CD14-positive monocyte (primary cell): ENCODE measurements at regions not wholly inside any gene's neighbourhood (a gene's known extent, or its start where the extent isn't known, plus 50 kb on each side); places are given as distances from the start of the nearest gene placed in this dataset.

Source experiments
- DNase-seq, 3 donors: peaks; one replicate each; pipeline ENCODE4 v3.0.0-alpha.2; 2011 to 2022
- H2AFZ ChIP-seq: 2 replicates; pipeline ENCODE4 v1.6.0; 2012; ENCODE audit warnings: mild to moderate bottlenecking, low read depth, low read length, inconsistent platforms; ENCODE audit not compliant: insufficient read depth, poor library complexity, severe bottlenecking
- H3K27ac ChIP-seq, 2 donors: 1 replicate in 1 of 2; 2 replicates in 1 of 2; pipeline ENCODE4 v1.5.1; 2012 to 2013; ENCODE audit warnings: low read length in 2 of 2, control low read depth in 1 of 2, inconsistent platforms in 1 of 2, low read depth in 1 of 2, mild to moderate bottlenecking in 1 of 2
- H3K27me3 ChIP-seq, 2 donors: one replicate each; pipeline versions ENCODE4 v1.6.0 to v1.6.1; 2011 to 2013; ENCODE audit warnings: low read length in 2 of 2; ENCODE audit not compliant: control insufficient read depth in 2 of 2, insufficient read depth in 2 of 2
- H3K36me3 ChIP-seq, 2 donors: replicated peaks in 1 of 2; 1 replicate in 1 of 2; 2 replicates in 1 of 2; pipeline versions ENCODE4 v1.5.1 to v1.6.1; 2012 to 2013; ENCODE audit warnings: low read length in 2 of 2, control low read depth in 1 of 2, inconsistent platforms in 1 of 2, mild to moderate bottlenecking in 1 of 2; ENCODE audit not compliant: insufficient read depth in 2 of 2, control insufficient read depth in 1 of 2
- H3K4me1 ChIP-seq, 2 donors: 1 replicate in 1 of 2; 2 replicates in 1 of 2; pipeline versions ENCODE4 v1.5.1 to v1.6.1; 2012 to 2013; ENCODE audit warnings: low read length in 2 of 2, control low read depth in 1 of 2, inconsistent platforms in 1 of 2, mild to moderate bottlenecking in 1 of 2, moderate library complexity in 1 of 2; ENCODE audit not compliant: insufficient read depth in 2 of 2, control insufficient read depth in 1 of 2
- H3K4me2 ChIP-seq: replicated peaks from 2 replicates; pipeline ENCODE3; 2012; ENCODE audit warnings: low read length, moderate library complexity, mild to moderate bottlenecking; ENCODE audit not compliant: poor library complexity, severe bottlenecking; ENCODE audit errors: extremely low read depth
- H3K4me3 ChIP-seq, 3 experiments: fragments of 200-600 bp in 1 of 3; sonication (generic) in 1 of 3; replicated peaks in 1 of 3; 1 replicate in 2 of 3; 2 replicates in 1 of 3; pipeline ENCODE4 v1.5.1; 2011 to 2013; ENCODE audit warnings: low read length in 3 of 3, mild to moderate bottlenecking in 3 of 3, control low read depth in 2 of 3, low read depth in 2 of 3, inconsistent platforms in 1 of 3, moderate library complexity in 1 of 3
- H3K79me2 ChIP-seq: 2 replicates; pipeline ENCODE4 v1.6.0; 2012; ENCODE audit warnings: mild to moderate bottlenecking, control low read depth, inconsistent platforms, low read length, moderate library complexity; ENCODE audit not compliant: insufficient read depth
- H3K9ac ChIP-seq: 2 replicates; pipeline ENCODE4 v1.6.0; 2017; ENCODE audit warnings: low read length, mild to moderate bottlenecking; ENCODE audit not compliant: insufficient read depth, poor library complexity, severe bottlenecking
- H3K9me3 ChIP-seq, 2 donors: replicated peaks in 1 of 2; 1 replicate in 1 of 2; 2 replicates in 1 of 2; pipeline versions ENCODE4 v1.5.1 to v1.6.1; 2012 to 2013; ENCODE audit warnings: low read length in 2 of 2, control low read depth in 1 of 2; ENCODE audit not compliant: control insufficient read depth in 1 of 2, insufficient read depth in 1 of 2
- H4K20me1 ChIP-seq: 2 replicates; pipeline ENCODE4 v1.6.0; 2012; ENCODE audit warnings: mild to moderate bottlenecking, low read length, control low read depth, moderate library complexity; ENCODE audit not compliant: insufficient read depth
- H3K27ac Mint-ChIP-seq, 7 donors: one replicate each; pipeline ENCODE4 v1.8.0; 2020; ENCODE audit warnings: mild to moderate bottlenecking in 7 of 7, mixed read lengths in 7 of 7, moderate library complexity in 6 of 7, inconsistent platforms in 2 of 7
- H3K27me3 Mint-ChIP-seq, 3 donors: one replicate each; pipeline ENCODE4 v1.8.0; 2021 to 2022; ENCODE audit warnings: low read depth in 3 of 3, mild to moderate bottlenecking in 3 of 3, mixed read lengths in 3 of 3, moderate library complexity in 3 of 3, inconsistent platforms in 1 of 3
- H3K36me3 Mint-ChIP-seq, 2 donors: one replicate each; pipeline ENCODE4 v1.8.0; 2020; ENCODE audit warnings: mixed read lengths in 2 of 2, inconsistent platforms in 1 of 2, mild to moderate bottlenecking in 1 of 2
- H3K4me1 Mint-ChIP-seq: one replicate; pipeline ENCODE4 v1.8.0; 2020; ENCODE audit warnings: mild to moderate bottlenecking, mixed read lengths
- H3K4me3 Mint-ChIP-seq, 2 donors: one replicate each; pipeline ENCODE4 v1.8.0; 2020; ENCODE audit warnings: mild to moderate bottlenecking in 2 of 2, mixed read lengths in 2 of 2, moderate library complexity in 1 of 2
- H3K9me3 Mint-ChIP-seq, 7 donors: one replicate each; pipeline ENCODE4 v1.8.0; 2020 to 2022; ENCODE audit warnings: mixed read lengths in 7 of 7, mild to moderate bottlenecking in 6 of 7, moderate library complexity in 6 of 7, inconsistent platforms in 2 of 7
- CTCF ChIP-seq: fragments of 200-600 bp; IDR thresholded peaks from one replicate; pipeline ENCODE4 v1.8.0; 2022; ENCODE audit warnings: antibody characterized with exemption, mild to moderate bottlenecking
- WGBS: methylation state at CpG from one replicate; pipeline ENCODE4 v1.1.5; 2013; ENCODE audit warnings: missing lambda C conversion rate; ENCODE audit not compliant: insufficient coverage; 5-methylcytosine and 5-hydroxymethylcytosine counted together
- intact Hi-C, 2 donors: fragments of 100-400 bp; cut with micrococcal nuclease; formaldehyde crosslinking; loops; one replicate each; pipeline versions ENCODE4 v1.15.0 to v1.15.1; 2023

GRCh38 chr5:118430076-118430475 lies 558.3 kb downstream of the DTWD2 start:
- Histone ChIP-seq H3K4me1 (no peaks in the 10 kb centered on the region), H3K4me3 (no peak overlapping the region), H3K79me2 (no peaks in the 10 kb centered on the region), H3K27ac (no peak overlapping the region), H4K20me1 (no peaks in the 10 kb centered on the region), H3K9ac (no peak overlapping the region), H3K36me3 (no peaks in the 10 kb centered on the region), H3K9me3 (no peaks in the 10 kb centered on the region), H2AFZ (no peak overlapping the region), H3K27me3 (no peaks in the 10 kb centered on the region), H3K4me2 (no peak overlapping the region)
- H3K27ac Mint-ChIP-seq = no peak overlapping the region
- no peaks in the 10 kb centered on the region for H3K4me1 Mint-ChIP-seq
- DNase-seq = no peak
- no peaks in the 10 kb centered on the region for H3K36me3 Mint-ChIP-seq
- intact Hi-C loops = no loop called here
- 100% methylated on average over 2 of the region's 2 CpGs for WGBS
- no peak overlapping the region for H3K4me3 Mint-ChIP-seq
- peaks cover 0 to 6% (median 3%) of the 10 kb centered on the region in 7 donors for H3K9me3 Mint-ChIP-seq
- H3K27me3 Mint-ChIP-seq = no peaks in the 10 kb centered on the region
- TF ChIP-seq CTCF = no peak

GRCh38 chr5:118407958-118408357 lies 580.4 kb downstream of the DTWD2 start:
- no peak for DNase-seq
- no peak overlapping the region for H2AFZ ChIP-seq
- no peak for TF ChIP-seq CTCF
- H4K20me1 ChIP-seq = no peaks in the 10 kb centered on the region
- Mint-ChIP-seq H3K9me3 (peaks cover 6 to 22% (median 9%) of the 10 kb centered on the region in 7 donors), H3K36me3 (no peaks in the 10 kb centered on the region), H3K4me3 (no peak overlapping the region), H3K4me1 (no peaks in the 10 kb centered on the region), H3K27ac (no peak overlapping the region), H3K27me3 (no peaks in the 10 kb centered on the region)
- H3K27me3 ChIP-seq = no peaks in the 10 kb centered on the region
- intact Hi-C loops = no loop called here
- H3K4me2 ChIP-seq = no peak overlapping the region
- no peak overlapping the region for H3K4me3 ChIP-seq
- no peak overlapping the region for H3K27ac ChIP-seq
- no peaks in the 10 kb centered on the region for H3K36me3 ChIP-seq
- no peaks in the 10 kb centered on the region for H3K4me1 ChIP-seq
- H3K79me2 ChIP-seq = no peaks in the 10 kb centered on the region
- H3K9me3 ChIP-seq = peaks cover 16 to 17% of the 10 kb centered on the region in 2 donors
- H3K9ac ChIP-seq = no peak overlapping the region
